K562 (cell line): ENCODE measurements at regions not wholly inside any gene's neighbourhood (a gene's known extent, or its start where the extent isn't known, plus 50 kb on each side); places are given as distances from the start of the nearest gene placed in this dataset.

Source experiments
- MEF2D ChIP-seq: conservative IDR thresholded peaks from 2 replicates; pipeline ENCODE4 v1.6.1; 2016; ENCODE audit warnings: low read depth, missing genetic modification characterization, missing compliant biosample characterization
- TF ChIP-seq, protein P1 (sequence below), 2 experiments: fragments of 450-650 bp in 1 of 2; IDR thresholded peaks; 2 replicates each; pipeline ENCODE4 v1.6.1; 2011 to 2017; ENCODE audit warnings: low read depth in 2 of 2, antibody characterized with exemption in 1 of 2, borderline replicate concordance in 1 of 2, low read length in 1 of 2, mild to moderate bottlenecking in 1 of 2, mixed read lengths in 1 of 2; ENCODE audit not compliant: control insufficient read depth in 1 of 2

DNA sequence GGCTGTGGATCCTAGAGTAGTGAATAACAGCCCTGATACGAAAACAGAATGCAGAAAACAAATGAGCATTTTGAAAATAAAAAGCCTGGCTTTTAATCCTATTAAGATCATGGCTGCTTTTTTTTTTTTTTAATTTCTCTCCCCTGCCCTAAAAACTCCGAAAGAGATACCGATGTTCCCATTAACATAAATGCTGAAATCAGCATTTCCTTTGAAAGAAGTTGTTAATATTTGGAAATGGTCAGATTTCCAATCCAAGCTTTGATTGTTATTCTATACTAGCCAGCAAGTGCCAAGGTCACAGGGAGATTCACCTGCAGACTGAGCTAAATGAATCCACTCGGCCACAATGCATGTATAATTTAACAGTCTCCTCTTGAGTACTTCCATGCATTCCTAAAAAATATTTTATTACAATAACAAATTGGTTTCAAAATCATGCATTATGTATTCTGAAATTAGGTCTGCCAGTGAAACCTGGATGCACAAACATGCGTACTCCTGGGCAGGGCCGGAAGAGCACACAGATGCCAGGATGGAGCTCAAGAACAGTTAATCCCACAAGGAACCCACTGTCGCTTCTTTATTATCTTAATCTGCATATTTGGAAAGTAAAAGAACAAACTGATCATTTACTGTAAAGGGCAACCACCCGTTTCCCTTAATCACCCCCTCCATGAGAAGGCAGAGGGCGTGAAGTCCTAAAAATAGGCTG is 521.5 kb upstream of the ZFHX3 start:
- TF ChIP-seq, protein P1, sequence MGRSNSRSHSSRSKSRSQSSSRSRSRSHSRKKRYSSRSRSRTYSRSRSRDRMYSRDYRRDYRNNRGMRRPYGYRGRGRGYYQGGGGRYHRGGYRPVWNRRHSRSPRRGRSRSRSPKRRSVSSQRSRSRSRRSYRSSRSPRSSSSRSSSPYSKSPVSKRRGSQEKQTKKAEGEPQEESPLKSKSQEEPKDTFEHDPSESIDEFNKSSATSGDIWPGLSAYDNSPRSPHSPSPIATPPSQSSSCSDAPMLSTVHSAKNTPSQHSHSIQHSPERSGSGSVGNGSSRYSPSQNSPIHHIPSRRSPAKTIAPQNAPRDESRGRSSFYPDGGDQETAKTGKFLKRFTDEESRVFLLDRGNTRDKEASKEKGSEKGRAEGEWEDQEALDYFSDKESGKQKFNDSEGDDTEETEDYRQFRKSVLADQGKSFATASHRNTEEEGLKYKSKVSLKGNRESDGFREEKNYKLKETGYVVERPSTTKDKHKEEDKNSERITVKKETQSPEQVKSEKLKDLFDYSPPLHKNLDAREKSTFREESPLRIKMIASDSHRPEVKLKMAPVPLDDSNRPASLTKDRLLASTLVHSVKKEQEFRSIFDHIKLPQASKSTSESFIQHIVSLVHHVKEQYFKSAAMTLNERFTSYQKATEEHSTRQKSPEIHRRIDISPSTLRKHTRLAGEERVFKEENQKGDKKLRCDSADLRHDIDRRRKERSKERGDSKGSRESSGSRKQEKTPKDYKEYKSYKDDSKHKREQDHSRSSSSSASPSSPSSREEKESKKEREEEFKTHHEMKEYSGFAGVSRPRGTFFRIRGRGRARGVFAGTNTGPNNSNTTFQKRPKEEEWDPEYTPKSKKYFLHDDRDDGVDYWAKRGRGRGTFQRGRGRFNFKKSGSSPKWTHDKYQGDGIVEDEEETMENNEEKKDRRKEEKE (IDR thresholded peaks at IDR 0.05; ENCODE audit: borderline replicate concordance in 1 of 2, control insufficient read depth in 1 of 2, low read depth in 2 of 2, low read length in 1 of 2), result no peak
- TF ChIP-seq MEF2D (tag), result no peak
